DOHH2 (cell line): ENCODE measurements at regions not wholly inside any gene's neighbourhood (a gene's known extent, or its start where the extent isn't known, plus 50 kb on each side); places are given as distances from the start of the nearest gene placed in this dataset.

Source experiments
- H3F3A ChIP-seq: fragments of 200-600 bp; sonication (generic), shearing (Covaris generic); 2 replicates; pipeline ENCODE4 v1.6.0; 2016; ENCODE audit warnings: antibody characterized with exemption, mild to moderate bottlenecking; ENCODE audit not compliant: control insufficient read depth, insufficient read depth
- H3K27ac ChIP-seq: fragments of 200-600 bp; sonication (generic); 2 replicates; pipeline ENCODE4 v1.5.1; 2014; ENCODE audit warnings: low read depth, mild to moderate bottlenecking, low read length, moderate library complexity
- H3K27me3 ChIP-seq: fragments of 200-600 bp; sonication (generic); 2 replicates; pipeline ENCODE4 v1.6.1; 2014; ENCODE audit warnings: mild to moderate bottlenecking, low read length, mixed read lengths; ENCODE audit not compliant: control insufficient read depth
- H3K36me3 ChIP-seq: fragments of 200-600 bp; sonication (generic); 2 replicates; pipeline ENCODE4 v1.6.1; 2014; ENCODE audit warnings: mild to moderate bottlenecking, low read length, moderate library complexity, mixed read lengths; ENCODE audit not compliant: control insufficient read depth
- H3K4me1 ChIP-seq: fragments of 200-600 bp; sonication (generic); 2 replicates; pipeline ENCODE4 v1.6.1; 2014; ENCODE audit warnings: mild to moderate bottlenecking, low read length, mixed read lengths; ENCODE audit not compliant: control insufficient read depth
- H3K4me2 ChIP-seq: fragments of 200-600 bp; sonication (generic); 2 replicates; pipeline ENCODE4 v1.6.0; 2014; ENCODE audit warnings: mild to moderate bottlenecking, low read length, moderate library complexity
- H3K4me3 ChIP-seq: fragments of 200-600 bp; sonication (generic); 2 replicates; pipeline ENCODE4 v1.5.1; 2014; ENCODE audit warnings: mild to moderate bottlenecking, low read length, mixed read lengths
- H3K79me2 ChIP-seq: fragments of 200-600 bp; sonication (generic); 2 replicates; pipeline ENCODE4 v1.6.1; 2014; ENCODE audit warnings: mild to moderate bottlenecking, low read length, mixed read lengths; ENCODE audit not compliant: control insufficient read depth
- H3K9me2 ChIP-seq: fragments of 200-600 bp; sonication (generic); replicated peaks from 2 replicates; pipeline ENCODE4 v1.6.1; 2014; ENCODE audit warnings: mild to moderate bottlenecking, low read length, mixed read lengths; ENCODE audit not compliant: control insufficient read depth
- H3K9me3 ChIP-seq: fragments of 200-600 bp; sonication (generic); 2 replicates; pipeline ENCODE4 v1.6.1; 2014; ENCODE audit warnings: antibody characterized with exemption, low read length, mixed read lengths; ENCODE audit not compliant: control insufficient read depth, insufficient read depth
- H4K20me1 ChIP-seq: fragments of 200-600 bp; sonication (generic); 2 replicates; pipeline ENCODE4 v1.6.0; 2014; ENCODE audit warnings: low read depth, mild to moderate bottlenecking, antibody characterized with exemption, low read length, moderate library complexity; ENCODE audit not compliant: control insufficient read depth, insufficient read depth
- CTCF ChIP-seq: fragments of 200-600 bp; sonication (generic); IDR thresholded peaks from one replicate; pipeline ENCODE4 v1.5.1; 2014; ENCODE audit warnings: antibody characterized with exemption, mild to moderate bottlenecking, low read depth, low read length; ENCODE audit not compliant: poor library complexity, severe bottlenecking
- EZH2phosphoT487 ChIP-seq: fragments of 200-600 bp; sonication (generic); IDR thresholded peaks from 2 replicates; pipeline ENCODE4 v1.6.1; 2017; ENCODE audit warnings: borderline replicate concordance, mild to moderate bottlenecking, antibody characterized with exemption, low read length, moderate library complexity, mixed read lengths

GRCh38 chr4:53959343-53960120, 104.9 kb downstream of the CHIC2 start:
- no peak overlapping the region for H3K27ac ChIP-seq
- no peaks in the 10 kb centered on the region for H4K20me1 ChIP-seq
- TF ChIP-seq CTCF (no peak), EZH2phosphoT487 (no peak)
- no peaks in the 10 kb centered on the region for H3K36me3 ChIP-seq
- no peaks in the 10 kb centered on the region for H3K79me2 ChIP-seq
- no peaks in the 10 kb centered on the region for H3K9me2 ChIP-seq
- H3K4me3 ChIP-seq = no peak overlapping the region
- no peaks in the 10 kb centered on the region for H3K27me3 ChIP-seq
- no peaks in the 10 kb centered on the region for H3K4me1 ChIP-seq
- H3F3A ChIP-seq = no peaks in the 10 kb centered on the region
- H3K9me3 ChIP-seq = no peaks in the 10 kb centered on the region
- H3K4me2 ChIP-seq = no peak overlapping the region

GRCh38 chr4:53956454-53956853, 108.0 kb downstream of the CHIC2 start:
- H3K27me3 ChIP-seq = peaks cover under 1% of the 10 kb centered on the region
- no peaks in the 10 kb centered on the region for H4K20me1 ChIP-seq
- no peaks in the 10 kb centered on the region for H3K36me3 ChIP-seq
- no peaks in the 10 kb centered on the region for H3F3A ChIP-seq
- no peaks in the 10 kb centered on the region for H3K79me2 ChIP-seq
- no peak overlapping the region for H3K4me3 ChIP-seq
- TF ChIP-seq CTCF (no peak), EZH2phosphoT487 (no peak)
- no peaks in the 10 kb centered on the region for H3K9me2 ChIP-seq
- H3K9me3 ChIP-seq = no peaks in the 10 kb centered on the region
- H3K4me2 ChIP-seq = no peak overlapping the region
- H3K4me1 ChIP-seq = no peaks in the 10 kb centered on the region
- H3K27ac ChIP-seq = no peak overlapping the region

GRCh38 chr4:53956053-53956452, 108.4 kb downstream of the CHIC2 start:
- H3K79me2 ChIP-seq = no peaks in the 10 kb centered on the region
- no peaks in the 10 kb centered on the region for H4K20me1 ChIP-seq
- no peaks in the 10 kb centered on the region for H3K9me2 ChIP-seq
- H3K36me3 ChIP-seq = no peaks in the 10 kb centered on the region
- H3K4me2 ChIP-seq = no peak overlapping the region
- TF ChIP-seq CTCF = no peak
- TF ChIP-seq EZH2phosphoT487 = no peak
- no peak overlapping the region for H3K27ac ChIP-seq
- no peaks in the 10 kb centered on the region for H3F3A ChIP-seq
- peaks cover 5% of the 10 kb centered on the region for H3K27me3 ChIP-seq
- H3K4me1 ChIP-seq = no peaks in the 10 kb centered on the region
- no peaks in the 10 kb centered on the region for H3K9me3 ChIP-seq
- H3K4me3 ChIP-seq = no peak overlapping the region
